Ovary (tissue), 7 donors: ENCODE measurements at regions not wholly inside any gene's neighbourhood (a gene's known extent, or its start where the extent isn't known, plus 50 kb on each side); places are given as distances from the start of the nearest gene placed in this dataset.

ENCODE experiments used
- DNase-seq, 5 donors: peaks; one replicate each; pipeline ENCODE4 v3.0.0-alpha.2; 2019 to 2020
- H3K27ac ChIP-seq, 2 donors: fragments of 200-600 bp; one replicate each; pipeline versions ENCODE4 v1.5.1 to v1.8.0; 2019 to 2022
- H3K27me3 ChIP-seq: fragments of 200-600 bp; one replicate; pipeline ENCODE4 v1.8.0; 2022
- H3K36me3 ChIP-seq: fragments of 200-600 bp; sonication (generic); one replicate; pipeline ENCODE4 v1.5.1; 2019
- H3K4me1 ChIP-seq: one replicate; pipeline ENCODE4 v1.8.1; 2013; ENCODE audit warnings: mild to moderate bottlenecking, moderate library complexity; ENCODE audit not compliant: insufficient read depth
- H3K4me3 ChIP-seq: fragments of 200-600 bp; sonication (generic); one replicate; pipeline ENCODE4 v1.5.1; 2017
- H3K9me3 ChIP-seq, 2 donors: fragments of 200-600 bp in 1 of 2; sonication (generic) in 1 of 2; one replicate each; pipeline versions ENCODE4 v1.5.1 to v1.8.1; 2013 to 2019; ENCODE audit warnings: mild to moderate bottlenecking in 1 of 2, moderate library complexity in 1 of 2
- CTCF ChIP-seq, 3 donors: fragments of 450-650 bp in 2 of 3; fragments of 200-600 bp in 1 of 3; IDR thresholded peaks; one replicate each; pipeline versions ENCODE4 v1.5.1 to v1.8.0; 2016 to 2022; ENCODE audit warnings: antibody characterized with exemption in 3 of 3, mild to moderate bottlenecking in 1 of 3
- EP300 ChIP-seq: sonication (generic); formaldehyde crosslinking; IDR thresholded peaks from one replicate; pipeline ENCODE4 v1.6.1; 2017; ENCODE audit warnings: antibody characterized with exemption
- POLR2A ChIP-seq: fragments of 450-650 bp; IDR thresholded peaks from one replicate; pipeline ENCODE4 v1.6.1; 2017; ENCODE audit warnings: antibody characterized with exemption, mild to moderate bottlenecking, moderate library complexity
- WGBS, 3 donors: extraction: QIAGEN DNeasy Blood & Tissue Kit in 1 of 3; methylation state at CpG; one replicate each; pipeline versions ENCODE4 v1.1.5 to v1.1.7; 2013 to 2017; 5-methylcytosine and 5-hydroxymethylcytosine counted together
- intact Hi-C, 4 donors: fragments of 100-400 bp; cut with DNase I; formaldehyde crosslinking; loops; one replicate each; pipeline versions ENCODE4 v1.11.0 to v1.15.1; 2022 to 2023
- donor health status: DM: no; HTN: no; CAD: no; lungs with moderate emphysema.
- donor health status: DM: no; HTN: no; CAD: no.
- donor health status: Bipolar disorder and iron deficiency.
- donor health status: DM: no; HTN: no; CAD: no.
- donor health status: DM: yes; HTN: yes; CAD: no.

GRCh38 chr5:105982526-105982925 lies 1688.2 kb downstream of the EFNA5 start:
- no peaks in the 10 kb centered on the region for H3K27me3 ChIP-seq
- no peak for DNase-seq

GRCh38 chr5:105978011-105978410 lies 1692.7 kb downstream of the EFNA5 start:
- DNase-seq, result no peak
- Histone ChIP-seq H3K27ac (no peak overlapping the region), H3K9me3 (no peaks in the 10 kb centered on the region), H3K27me3 (no peaks in the 10 kb centered on the region), H3K4me3 (no peak overlapping the region), H3K4me1 (no peaks in the 10 kb centered on the region), H3K36me3 (no peaks in the 10 kb centered on the region)
- TF ChIP-seq POLR2A, result no peak
- no peak for TF ChIP-seq EP300
- WGBS, 3 donors, result 60 to 69% (median 62%) methylated on average over 1 of the region's 1 CpG
- intact Hi-C loops, result no loop called here

More at GRCh38 chr5:105982526-105982925, 1688.2 kb downstream of the EFNA5 start:
- H3K36me3 ChIP-seq, result no peaks in the 10 kb centered on the region
- no peak for TF ChIP-seq POLR2A
- no peak for TF ChIP-seq EP300
- no peak for TF ChIP-seq CTCF (IDR thresholded peaks at IDR 0.05)
- WGBS, 3 donors, result 88 to 97% (median 92%) methylated on average over 9 of the region's 9 CpGs
- intact Hi-C loops, result no loop called here
- no peak overlapping the region for H3K4me3 ChIP-seq
- H3K9me3 ChIP-seq, result no peaks in the 10 kb centered on the region
- no peak overlapping the region for H3K27ac ChIP-seq
- no peaks in the 10 kb centered on the region for H3K4me1 ChIP-seq

DNA sequence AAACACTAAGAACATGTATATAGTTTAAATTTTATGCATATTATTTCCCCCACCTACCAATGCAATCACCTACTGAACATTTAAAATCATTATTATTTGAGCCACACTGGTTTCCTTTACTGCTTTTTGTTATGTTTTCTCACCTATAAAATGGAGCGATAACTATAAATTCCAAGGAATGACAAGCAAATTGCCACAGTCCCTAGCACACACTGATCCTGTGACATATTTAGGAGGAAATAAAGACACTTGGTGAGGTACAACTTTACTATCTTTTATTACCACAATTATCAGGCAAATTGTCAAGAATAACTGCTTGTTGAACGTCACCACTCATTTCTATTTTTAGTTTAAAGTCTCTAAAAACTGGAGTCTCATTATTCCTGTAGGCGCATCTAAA lies 1693.6 kb downstream of the EFNA5 start:
- H3K27ac ChIP-seq, result no peak overlapping the region
- H3K4me3 ChIP-seq, result no peak overlapping the region
- no peaks in the 10 kb centered on the region for H3K36me3 ChIP-seq
- no peaks in the 10 kb centered on the region for H3K4me1 ChIP-seq
- no peak for TF ChIP-seq POLR2A
- no peak for TF ChIP-seq CTCF (IDR thresholded peaks at IDR 0.05)
- no peak for TF ChIP-seq EP300
- intact Hi-C loops, result no loop called here
- 74 to 76% (median 76%) methylated on average over 3 of the region's 3 CpGs for WGBS, 3 donors
- no peaks in the 10 kb centered on the region for H3K27me3 ChIP-seq
- no peaks in the 10 kb centered on the region for H3K9me3 ChIP-seq
- no peak for DNase-seq

- Histone ChIP-seq H3K36me3 (no peaks in the 10 kb centered on the region), H3K27me3 (no peaks in the 10 kb centered on the region), H3K27ac (no peak overlapping the region), H3K9me3 (no peaks in the 10 kb centered on the region), H3K4me3 (no peak overlapping the region), H3K4me1 (no peaks in the 10 kb centered on the region)
- TF ChIP-seq EP300 (no peak), CTCF (IDR thresholded peaks at IDR 0.05) (no peak), POLR2A (no peak)
- no peak for DNase-seq
- intact Hi-C loops, result no loop called here
Measured at GRCh38 chr5:105970919-105971318, 1699.8 kb downstream of the EFNA5 start.

DNA sequence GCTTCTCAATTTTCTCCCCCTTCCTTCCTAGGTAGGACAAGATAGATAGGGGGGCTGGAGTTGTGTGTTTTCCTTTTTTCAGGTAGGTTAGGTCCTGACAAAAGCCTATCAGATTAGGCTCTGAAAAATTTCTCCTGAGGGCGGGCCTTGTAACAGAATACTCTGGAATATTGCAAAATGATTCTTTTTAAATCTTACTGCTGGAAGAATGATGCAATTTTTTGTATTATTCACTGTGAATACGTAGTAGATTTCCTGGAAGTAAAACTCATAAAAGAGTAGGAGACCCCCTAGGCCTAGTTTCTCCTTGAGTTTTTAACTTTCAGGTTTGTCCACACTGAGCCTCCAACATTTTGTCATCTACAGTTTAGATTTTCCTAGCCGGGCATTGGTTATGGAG lies 1701.8 kb downstream of the EFNA5 start:
- TF ChIP-seq EP300 (no peak), CTCF (IDR thresholded peaks at IDR 0.05) (no peak), POLR2A (no peak)
- no peaks in the 10 kb centered on the region for H3K36me3 ChIP-seq
- DNase-seq, result no peak
- H3K9me3 ChIP-seq, result no peaks in the 10 kb centered on the region
- intact Hi-C loops, result no loop called here
- H3K27ac ChIP-seq, result no peak overlapping the region
- WGBS, 3 donors, result 89 to 96% (median 94%) methylated on average over 3 of the region's 3 CpGs
- no peaks in the 10 kb centered on the region for H3K4me1 ChIP-seq
- H3K4me3 ChIP-seq, result no peak overlapping the region
- H3K27me3 ChIP-seq, result no peaks in the 10 kb centered on the region
